HCT116 (cell line): ENCODE measurements at regions not wholly inside any gene's neighbourhood (a gene's known extent, or its start where the extent isn't known, plus 50 kb on each side); places are given as distances from the start of the nearest gene placed in this dataset.

Experiments used
- ATAC-seq: fragments of 200-7000 bp; cut with Tn5 transposase; 2 replicates; pipeline ENCODE4 v1.9.1; 2020; ENCODE audit warnings: mild to moderate bottlenecking, moderate library complexity
- BruUV-seq: library from RNA; stranded (reverse); fragments of 400-500 nt; replicated peaks from 2 replicates; lab custom pipeline; 2021; lab: Mats Ljungman, UMichigan
- CTCF ChIA-PET: fragments of 300-600 bp; sonication (Branson Sonifier 250); formaldehyde crosslinking; loops from one replicate; lab custom pipeline; 2021; ENCODE audit warnings: antibody characterized with exemption; lab: Charles Lee
- POLR2A ChIA-PET: fragments of 300-600, 350-600 bp; sonication (Branson Sonifier 250); formaldehyde crosslinking; loops from one replicate; lab custom pipeline; 2021; ENCODE audit warnings: antibody characterized with exemption; lab: Charles Lee
- RAD21 ChIA-PET, 2 experiments: fragments of 300-600 bp; sonication (Branson Sonifier 250); formaldehyde crosslinking; loops; one replicate each; lab custom pipeline; 2023; ENCODE audit warnings: low total read pairs in 2 of 2; ENCODE audit not compliant: uncharacterized antibody in 2 of 2, unreplicated experiment in 2 of 2, low non-redundant PET in 1 of 2; lab: Charles Lee
- DNase-seq: peaks from one replicate; pipeline ENCODE4 v3.0.0-alpha.2; 2010; ENCODE audit warnings: low read depth, low spot score
- H2AFZ ChIP-seq: fragments of 200-600 bp; shearing (Covaris generic), sonication (generic); 2 replicates; pipeline ENCODE4 v1.6.1; 2017; ENCODE audit warnings: low read depth, mixed run types, mixed read lengths, antibody characterized with exemption, low read length; ENCODE audit not compliant: poor library complexity, severe bottlenecking
- H3K27ac ChIP-seq: 2 replicates; pipeline ENCODE4 v1.5.1; 2012; ENCODE audit warnings: low read depth, low read length
- H3K27me3 ChIP-seq: fragments of 200-600 bp; sonication (generic); 2 replicates; pipeline ENCODE4 v1.6.1; 2016; ENCODE audit warnings: mixed run types, low read length, mixed read lengths; ENCODE audit not compliant: insufficient read depth
- H3K36me3 ChIP-seq, 2 experiments: fragments of 200-500 bp in 1 of 2; fragments of 200-600 bp in 1 of 2; sonication (Bioruptor generic) in 1 of 2; sonication (generic) in 1 of 2; 2 replicates each; pipeline versions ENCODE4 v1.5.1 to v1.6.1; 2014 to 2016; ENCODE audit warnings: low read length in 2 of 2, inconsistent platforms in 1 of 2, mixed read lengths in 1 of 2, mixed run types in 1 of 2; ENCODE audit not compliant: insufficient read depth in 2 of 2, control insufficient read depth in 1 of 2
- H3K4me1 ChIP-seq, 2 experiments: fragments of 200-600 bp in 1 of 2; sonication (generic) in 1 of 2; 2 replicates each; pipeline versions ENCODE4 v1.5.1 to v1.6.1; 2012 to 2017; ENCODE audit warnings: low read length in 2 of 2, inconsistent platforms in 1 of 2, mild to moderate bottlenecking in 1 of 2, mixed read lengths in 1 of 2, mixed run types in 1 of 2, moderate library complexity in 1 of 2; ENCODE audit not compliant: insufficient read depth in 2 of 2, control insufficient read depth in 1 of 2
- H3K4me2 ChIP-seq: fragments of 200-600 bp; sonication (generic); 2 replicates; pipeline ENCODE4 v1.6.1; 2017; ENCODE audit warnings: mixed run types, low read length, mixed read lengths
- H3K4me3 ChIP-seq, 2 experiments: fragments of 200-600 bp in 1 of 2; sonication (generic) in 1 of 2; replicated peaks in 1 of 2; 2 replicates each; pipeline ENCODE4 v1.5.1; 2011 to 2016; ENCODE audit warnings: low read length in 2 of 2, control low read depth in 1 of 2, low read depth in 1 of 2, mild to moderate bottlenecking in 1 of 2, mixed read lengths in 1 of 2, mixed run types in 1 of 2
- H3K79me2 ChIP-seq: fragments of 200-600 bp; sonication (generic); 2 replicates; pipeline ENCODE4 v1.6.1; 2017; ENCODE audit warnings: mild to moderate bottlenecking, mixed run types, low read length, moderate library complexity, mixed read lengths; ENCODE audit not compliant: insufficient read depth
- H3K9ac ChIP-seq: fragments of 200-600 bp; sonication (generic); 2 replicates; pipeline ENCODE4 v1.6.1; 2016; ENCODE audit warnings: low read length, mixed read lengths
- H3K9me2 ChIP-seq: fragments of 200-600 bp; sonication (generic), shearing (Covaris generic); 2 replicates; pipeline ENCODE4 v1.6.1; 2017; ENCODE audit warnings: mixed run types, mild to moderate bottlenecking, moderate library complexity; ENCODE audit not compliant: insufficient read depth
- H3K9me3 ChIP-seq, 2 experiments: fragments of 200-500 bp in 1 of 2; fragments of 200-600 bp in 1 of 2; sonication (Bioruptor generic) in 1 of 2; sonication (generic) in 1 of 2; 2 replicates each; pipeline ENCODE4 v1.6.1; 2014 to 2017; ENCODE audit warnings: low read length in 2 of 2, mixed read lengths in 2 of 2, inconsistent platforms in 1 of 2, low read depth in 1 of 2, mild to moderate bottlenecking in 1 of 2, mixed run types in 1 of 2, moderate library complexity in 1 of 2; ENCODE audit not compliant: control insufficient read depth in 1 of 2, insufficient read depth in 1 of 2
- H4K20me1 ChIP-seq: fragments of 200-600 bp; sonication (generic), shearing (Covaris generic); 2 replicates; pipeline ENCODE4 v1.6.1; 2017; ENCODE audit warnings: mixed run types, mild to moderate bottlenecking, moderate library complexity; ENCODE audit not compliant: insufficient read depth
- ATF3 ChIP-seq: IDR thresholded peaks from 2 replicates; pipeline ENCODE4 v1.6.1; 2012
- CBX3 ChIP-seq: IDR thresholded peaks from 2 replicates; pipeline ENCODE4 v1.6.1; 2012; ENCODE audit warnings: low read depth
- CEBPB ChIP-seq: IDR thresholded peaks from 2 replicates; pipeline ENCODE4 v1.6.1; 2012; ENCODE audit warnings: low read depth
- CTCF ChIP-seq, 3 experiments: fragments of 200-600 bp in 1 of 3; sonication (generic) in 1 of 3; IDR thresholded peaks in 2 of 3; conservative IDR thresholded peaks in 1 of 3; 2 replicates each; pipeline ENCODE4 v1.5.1; 2012 to 2017; ENCODE audit warnings: low read depth in 2 of 3, low read length in 2 of 3, antibody characterized with exemption in 1 of 3, borderline replicate concordance in 1 of 3, control low read depth in 1 of 3, mild to moderate bottlenecking in 1 of 3, mixed read lengths in 1 of 3, mixed run types in 1 of 3, moderate library complexity in 1 of 3; ENCODE audit not compliant: insufficient read depth in 1 of 3
- EGR1 ChIP-seq: IDR thresholded peaks from 2 replicates; pipeline ENCODE4 v1.6.1; 2012; ENCODE audit warnings: low read depth
- EZH2 ChIP-seq: fragments of 200-600 bp; sonication (generic); IDR thresholded peaks from 2 replicates; pipeline ENCODE4 v1.6.1; 2017; ENCODE audit warnings: antibody characterized with exemption, mixed run types
- FOSL1 ChIP-seq: IDR thresholded peaks from 2 replicates; pipeline ENCODE4 v1.6.1; 2012; ENCODE audit warnings: low read depth
- JUND ChIP-seq: IDR thresholded peaks from 2 replicates; pipeline ENCODE4 v1.6.1; 2012
- MAX ChIP-seq: IDR thresholded peaks from 2 replicates; pipeline ENCODE4 v1.6.1; 2012
- POLR2AphosphoS5 ChIP-seq: IDR thresholded peaks from 2 replicates; pipeline ENCODE4 v1.6.1; 2011; ENCODE audit warnings: mild to moderate bottlenecking, low read depth, low read length, moderate library complexity
- RAD21 ChIP-seq: IDR thresholded peaks from 2 replicates; pipeline ENCODE4 v1.6.1; 2012; ENCODE audit warnings: low read depth, mild to moderate bottlenecking
- SIN3A ChIP-seq: IDR thresholded peaks from 2 replicates; pipeline ENCODE4 v1.6.1; 2012; ENCODE audit warnings: low read depth
- SRF ChIP-seq: IDR thresholded peaks from 2 replicates; pipeline ENCODE4 v1.6.1; 2012; ENCODE audit warnings: low read depth
- ZFX ChIP-seq: fragments of 450-650 bp; IDR thresholded peaks from 2 replicates; pipeline ENCODE4 v1.6.1; 2017
- ZNF274 ChIP-seq: fragments of 200-500 bp; sonication (Bioruptor generic); IDR thresholded peaks from 2 replicates; pipeline ENCODE4 v1.6.1; 2014; ENCODE audit warnings: mild to moderate bottlenecking, low read depth, low read length, inconsistent platforms
- intact Hi-C: fragments of 100-400 bp; cut with micrococcal nuclease; formaldehyde crosslinking; loops from 2 replicates; pipeline ENCODE4 v1.10.0; 2022

- BruUV-seq: no TSS peak
- H2AFZ ChIP-seq: no peak overlapping the region
- H3K36me3 ChIP-seq: no peaks in the 10 kb centered on the region
- no peaks in the 10 kb centered on the region for H3K4me1 ChIP-seq
- H3K4me2 ChIP-seq: no peak overlapping the region
- H3K27ac ChIP-seq: no peak overlapping the region
- H3K9me2 ChIP-seq: no peaks in the 10 kb centered on the region
- no peaks in the 10 kb centered on the region for H3K79me2 ChIP-seq
- ChIA-PET RAD21 (no interaction called here), POLR2A (no interaction called here), CTCF (no interaction called here)
- peaks cover 4 to 30% of the 10 kb centered on the region in 2 experiments; a peak in 2 of 4 replicates for H3K9me3 ChIP-seq
- no peak overlapping the region for H3K9ac ChIP-seq
- no peak overlapping the region for H3K4me3 ChIP-seq
- ATAC-seq (no peak), DNase-seq (no peak)
- TF ChIP-seq FOSL1 (no peak), MAX (no peak), ZNF274 (no peak), RAD21 (no peak), CEBPB (no peak), SIN3A (no peak), CTCF (IDR thresholded peaks at IDR 0.05 in 2 of 3, conservative IDR thresholded peaks at IDR 0.05 in 1 of 3; ENCODE audit: borderline replicate concordance in 1 of 3, insufficient read depth in 1 of 3, low read depth in 2 of 3, low read length in 2 of 3) (no peak), EZH2 (no peak)
- no peaks in the 10 kb centered on the region for H3K27me3 ChIP-seq
- intact Hi-C loops: no loop called here
- no peaks in the 10 kb centered on the region for H4K20me1 ChIP-seq
These were observed 1013.2 kb downstream of the MRPL39 start for GRCh38 chr21:24594082-24594481.

GRCh38 chr21:24590261-24590660, 1017.0 kb downstream of the MRPL39 start:
- Histone ChIP-seq H3K4me3 (no peak overlapping the region), H3K4me2 (no peak overlapping the region), H3K27ac (no peak overlapping the region), H4K20me1 (no peaks in the 10 kb centered on the region), H2AFZ (no peak overlapping the region), H3K9me2 (no peaks in the 10 kb centered on the region), H3K27me3 (no peaks in the 10 kb centered on the region), H3K4me1 (no peaks in the 10 kb centered on the region), H3K79me2 (no peaks in the 10 kb centered on the region), H3K9me3 (peaks cover 6 to 29% of the 10 kb centered on the region in 2 experiments; a peak in 2 of 4 replicates), H3K36me3 (no peaks in the 10 kb centered on the region), H3K9ac (no peak overlapping the region)
- RAD21 ChIA-PET: no interaction called here
- CTCF ChIA-PET: no interaction called here
- POLR2A ChIA-PET: no interaction called here
- intact Hi-C loops: no loop called here
- ATAC-seq: no peak
- no TSS peak for BruUV-seq
- no peak for DNase-seq
- TF ChIP-seq ATF3 (no peak), EGR1 (no peak), POLR2AphosphoS5 (no peak), EZH2 (no peak), CEBPB (no peak), SIN3A (no peak), CTCF (IDR thresholded peaks at IDR 0.05 in 2 of 3, conservative IDR thresholded peaks at IDR 0.05 in 1 of 3; ENCODE audit: borderline replicate concordance in 1 of 3, insufficient read depth in 1 of 3, low read depth in 2 of 3, low read length in 2 of 3) (no peak), SRF (no peak), ZFX (no peak), CBX3 (no peak), JUND (no peak)
